ENCODE measurements at regions not wholly inside any gene's neighbourhood (a gene's known extent, or its start where the extent isn't known, plus 50 kb on each side); places are given as distances from the start of the nearest gene placed in this dataset.

GRCh38 chr15:35168464-35168863, 83.4 kb upstream of the NANOGP8 start:
- DNase-seq = no peak
- intact Hi-C loops (cut with DNase I) = no loop called here

GRCh38 chr15:35167675-35168074, 82.6 kb upstream of the NANOGP8 start:
- intact Hi-C loops (cut with DNase I) = no loop called here
- no peak for DNase-seq

GRCh38 chr15:35166730-35167359, 81.8 kb upstream of the NANOGP8 start:
- intact Hi-C loops (cut with DNase I) = no loop called here
- DNase-seq = no peak

GRCh38 chr15:35161694-35162093, 76.6 kb upstream of the NANOGP8 start:
- no peak for DNase-seq
- intact Hi-C loops (cut with DNase I) = no loop called here

GRCh38 chr15:35159170-35159569, 74.1 kb upstream of the NANOGP8 start:
- intact Hi-C loops (cut with DNase I) = no loop called here
- DNase-seq = no peak

- intact Hi-C loops (cut with DNase I) = no loop called here
- DNase-seq = no peak
Measured at GRCh38 chr15:35151782-35152181, 66.7 kb upstream of the NANOGP8 start.

GRCh38 chr15:35151381-35151780, 66.3 kb upstream of the NANOGP8 start:
- intact Hi-C loops (cut with DNase I) = no loop called here
- peak in 1 of 10 donors; percentile 44 for DNase-seq

- intact Hi-C loops (cut with DNase I) = no loop called here
- DNase-seq = no peak
Measured at GRCh38 chr15:35150361-35150760, 65.3 kb upstream of the NANOGP8 start.

GRCh38 chr15:35145336-35145735, 60.2 kb upstream of the NANOGP8 start:
- intact Hi-C loops (cut with DNase I) = no loop called here
- no peak for DNase-seq

GRCh38 chr15:35142578-35142977, 57.5 kb upstream of the NANOGP8 start:
- no peak for DNase-seq
- intact Hi-C loops (cut with DNase I) = no loop called here

GRCh38 chr15:35141743-35142471, 56.8 kb upstream of the NANOGP8 start:
- no peak for DNase-seq
- intact Hi-C loops (cut with DNase I) = no loop called here

- DNase-seq = no peak
- intact Hi-C loops (cut with DNase I) = no loop called here
Measured at GRCh38 chr15:35139822-35140221, 54.7 kb upstream of the NANOGP8 start.

- no peak for DNase-seq
- intact Hi-C loops (cut with DNase I) = no loop called here
Measured at GRCh38 chr15:35137190-35137574, 52.1 kb upstream of the NANOGP8 start.

GRCh38 chr15:35136321-35137189, 51.5 kb upstream of the NANOGP8 start:
- intact Hi-C loops (cut with DNase I) = no loop called here
- no peak for DNase-seq

All from posterior cingulate gyrus (tissue), 11 donors.